ENCODE measurements at regions not wholly inside any gene's neighbourhood (a gene's known extent, or its start where the extent isn't known, plus 50 kb on each side); places are given as distances from the start of the nearest gene placed in this dataset.
"Not testable (repeated sequence)": the region's sequence is repeated elsewhere in the genome, so short reads cannot be mapped to it uniquely, and the experiment has no call there.

DNA sequence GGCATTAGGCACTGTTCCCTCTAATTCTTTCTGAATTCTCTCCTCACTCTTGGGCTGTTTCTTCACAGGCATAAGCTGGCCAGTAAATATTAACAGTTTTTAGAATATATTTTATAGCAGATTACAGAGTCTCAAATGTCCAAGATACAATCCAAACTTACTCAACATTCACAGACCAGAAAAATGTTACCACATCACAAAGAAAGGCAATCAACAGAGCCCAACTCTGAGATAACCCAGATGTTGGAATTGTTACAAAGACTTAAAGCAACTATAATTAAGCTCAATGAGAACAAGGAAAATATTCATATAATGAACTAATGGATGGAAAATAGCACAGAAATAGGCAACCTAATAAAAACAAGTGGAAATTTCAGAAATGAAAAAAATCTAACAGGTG is 401.1 kb upstream of the RGMB start:
- ATAC-seq (no peak), DNase-seq (no peak)
- Mint-ChIP-seq H3K4me1 (no peaks in the 10 kb centered on the region), H3K36me3 (ENCODE audit: low read depth) (no peaks in the 10 kb centered on the region), H3K4me3 (no peak overlapping the region), H3K27ac (no peak overlapping the region), H3K27me3 (no peaks in the 10 kb centered on the region)
- no peaks in the 10 kb centered on the region for H3K9me3 ChIP-seq (ENCODE audit: control insufficient read depth, low read length, poor library complexity, severe bottlenecking)

DNA sequence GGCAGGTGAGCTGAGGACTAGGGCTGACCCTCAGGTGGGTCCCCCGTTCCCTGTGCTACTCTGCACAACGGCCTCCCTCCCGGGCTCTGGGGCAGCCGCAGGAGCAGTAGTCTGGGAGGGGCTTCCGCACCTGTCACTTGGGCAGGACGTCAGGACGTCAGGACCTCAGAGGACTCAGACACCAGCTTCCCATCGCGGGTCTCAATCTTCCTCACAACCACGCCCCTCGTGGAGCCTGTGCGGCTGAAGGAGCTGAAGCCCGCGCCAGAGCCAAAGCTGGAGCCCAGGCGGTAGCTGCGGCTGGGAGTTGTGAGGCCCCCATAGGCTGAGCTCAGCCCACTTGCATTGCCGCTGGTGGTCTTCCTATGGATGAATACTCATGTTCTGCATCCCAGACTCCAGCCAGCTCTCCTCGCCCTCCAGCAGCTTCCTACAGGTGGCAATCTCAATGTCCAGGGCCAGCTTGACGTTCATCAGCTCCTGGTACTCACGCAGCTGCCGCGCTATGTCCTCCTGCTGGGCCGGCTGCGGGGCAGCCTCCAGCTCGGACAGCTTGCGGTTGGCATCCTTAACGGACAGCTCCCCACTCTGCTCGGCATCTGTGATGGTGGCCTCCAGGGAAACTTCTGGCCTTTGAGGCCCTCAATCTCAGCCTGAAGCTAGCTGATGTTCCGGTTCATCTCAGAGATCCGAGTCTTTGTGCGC is 381.4 kb upstream of the RGMB start:
- Mint-ChIP-seq H3K36me3 (ENCODE audit: low read depth) (no peaks in the 10 kb centered on the region), H3K27ac (no peak overlapping the region), H3K4me3 (no peak overlapping the region), H3K27me3 (peaks cover 4% of the 10 kb centered on the region), H3K4me1 (no peaks in the 10 kb centered on the region)
- no peaks in the 10 kb centered on the region for H3K9me3 ChIP-seq (ENCODE audit: control insufficient read depth, low read length, poor library complexity, severe bottlenecking)
- no peak for DNase-seq
- ATAC-seq = no peak

DNA sequence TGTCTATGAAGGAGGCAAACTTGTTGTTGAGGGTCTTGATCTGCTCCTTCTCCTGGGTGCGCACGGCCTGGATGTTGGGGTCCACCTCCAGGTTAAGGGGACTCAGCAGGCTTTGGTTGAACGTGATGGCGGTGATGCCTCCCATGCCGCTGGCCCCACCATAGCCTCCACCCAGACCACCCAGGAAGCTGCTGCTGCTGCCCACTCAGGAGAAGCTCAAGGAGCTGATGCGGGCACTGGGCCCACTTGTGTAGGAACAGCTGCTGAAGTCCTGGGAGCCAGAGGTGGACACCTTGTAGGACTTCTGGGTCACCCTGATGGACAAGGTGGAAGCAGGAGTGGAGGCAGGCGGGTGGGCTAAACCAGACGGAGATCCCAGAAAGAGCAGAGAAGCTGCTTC is 380.3 kb upstream of the RGMB start:
- H3K4me1 Mint-ChIP-seq; ATAC-seq; H3K27ac Mint-ChIP-seq; H3K36me3 Mint-ChIP-seq (ENCODE audit: low read depth); H3K27me3 Mint-ChIP-seq; DNase-seq; H3K4me3 Mint-ChIP-seq; H3K9me3 ChIP-seq (ENCODE audit: control insufficient read depth, low read length, poor library complexity, severe bottlenecking): not testable (repeated sequence)

DNA sequence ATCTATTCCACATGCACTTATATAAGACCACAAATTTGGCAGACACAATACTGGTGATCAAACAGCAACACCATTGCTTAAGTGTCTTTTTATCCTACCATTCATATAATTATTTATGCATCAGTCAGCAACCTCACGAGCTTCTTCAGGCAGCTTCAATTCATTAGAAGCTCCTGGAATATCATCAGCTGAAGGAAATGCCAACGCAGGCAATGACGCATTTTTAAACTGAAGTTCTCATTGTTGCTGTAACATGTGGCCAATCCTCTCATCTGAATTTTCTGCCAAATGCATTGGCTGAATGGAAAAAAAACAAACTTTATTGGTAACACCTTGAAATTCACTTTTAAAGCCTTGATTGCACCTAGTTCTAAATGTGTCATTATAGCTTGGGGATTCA is 376.4 kb upstream of the RGMB start:
- no peaks in the 10 kb centered on the region for H3K9me3 ChIP-seq (ENCODE audit: control insufficient read depth, low read length, poor library complexity, severe bottlenecking)
- H3K36me3 Mint-ChIP-seq (ENCODE audit: low read depth) = no peaks in the 10 kb centered on the region
- H3K27ac Mint-ChIP-seq = no peak overlapping the region
- H3K27me3 Mint-ChIP-seq = peaks cover 4% of the 10 kb centered on the region
- DNase-seq (no peak), ATAC-seq (no peak)
- no peaks in the 10 kb centered on the region for H3K4me1 Mint-ChIP-seq
- no peak overlapping the region for H3K4me3 Mint-ChIP-seq

DNA sequence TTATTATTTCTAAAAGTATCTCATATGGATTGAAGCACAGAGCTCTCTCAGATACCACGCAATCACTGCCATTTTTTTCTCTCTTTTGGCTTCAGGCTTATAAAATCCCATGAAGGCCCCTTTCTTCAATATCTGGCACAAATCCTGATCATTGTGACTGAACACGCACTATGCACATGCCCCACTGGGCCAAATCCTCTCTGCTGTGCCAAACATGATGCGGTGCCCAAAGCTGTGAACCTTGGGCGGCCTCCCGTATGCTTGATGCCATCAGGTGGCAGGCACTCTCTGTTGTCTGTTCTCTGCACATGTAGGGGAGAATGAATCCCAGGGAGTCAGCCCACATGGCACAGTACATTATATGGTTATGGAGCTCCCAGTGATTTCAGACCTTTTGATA is 375.0 kb upstream of the RGMB start:
- H3K27me3 Mint-ChIP-seq = no peaks in the 10 kb centered on the region
- H3K9me3 ChIP-seq (ENCODE audit: control insufficient read depth, low read length, poor library complexity, severe bottlenecking) = no peaks in the 10 kb centered on the region
- no peaks in the 10 kb centered on the region for H3K4me1 Mint-ChIP-seq
- H3K36me3 Mint-ChIP-seq (ENCODE audit: low read depth) = no peaks in the 10 kb centered on the region
- H3K27ac Mint-ChIP-seq = no peak overlapping the region
- DNase-seq (no peak), ATAC-seq (no peak)
- no peak overlapping the region for H3K4me3 Mint-ChIP-seq

DNA sequence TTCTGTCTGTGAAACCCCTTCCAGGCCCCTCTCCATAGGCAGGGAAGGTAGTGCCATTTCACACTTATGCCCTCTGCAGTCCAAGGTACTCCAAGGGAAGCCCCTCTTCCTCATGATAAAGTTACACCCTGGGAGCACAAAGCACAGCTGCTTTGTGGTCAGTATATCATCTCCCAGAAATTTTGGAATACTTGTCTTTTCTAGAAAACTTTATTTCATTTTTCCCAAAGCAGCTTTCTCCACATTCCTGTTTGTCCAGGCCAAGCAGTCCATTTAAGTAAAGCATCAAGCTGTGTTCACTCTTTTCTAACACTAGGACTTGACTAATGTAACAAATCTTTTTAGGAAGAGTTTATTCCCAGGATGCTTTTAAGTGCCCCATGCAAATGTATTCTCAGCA is 371.8 kb upstream of the RGMB start:
- no peaks in the 10 kb centered on the region for H3K4me1 Mint-ChIP-seq
- ATAC-seq = no peak

DNA sequence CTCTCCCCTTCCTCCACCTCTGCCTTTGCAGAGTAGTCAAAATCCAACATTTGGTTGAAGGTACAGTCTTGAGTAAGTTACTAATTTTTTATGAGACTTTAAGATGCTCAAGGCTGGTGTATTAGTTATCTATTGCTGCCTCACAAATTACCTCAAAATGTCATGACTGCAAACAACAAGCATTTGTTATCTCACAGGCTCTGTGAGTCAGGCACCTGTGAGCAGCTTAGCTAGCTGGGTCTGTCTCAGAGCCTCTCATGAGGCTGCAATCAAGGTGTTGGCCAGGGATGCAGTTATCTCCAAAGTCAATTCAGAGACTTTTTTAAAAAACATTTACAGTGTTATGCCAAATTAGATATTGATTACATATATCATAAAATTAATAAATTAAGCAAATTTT is 371.3 kb upstream of the RGMB start:
- no peaks in the 10 kb centered on the region for H3K9me3 ChIP-seq (ENCODE audit: control insufficient read depth, low read length, poor library complexity, severe bottlenecking)
- no peak for ATAC-seq
- no peaks in the 10 kb centered on the region for H3K36me3 Mint-ChIP-seq (ENCODE audit: low read depth)
- no peak for DNase-seq
- no peak overlapping the region for H3K4me3 Mint-ChIP-seq
- no peak overlapping the region for H3K27ac Mint-ChIP-seq
- no peaks in the 10 kb centered on the region for H3K4me1 Mint-ChIP-seq
- H3K27me3 Mint-ChIP-seq = no peaks in the 10 kb centered on the region

More for the DNA sequence above, 371.8 kb upstream of the RGMB start:
- Mint-ChIP-seq H3K27me3 (no peaks in the 10 kb centered on the region), H3K4me3 (no peak overlapping the region), H3K36me3 (ENCODE audit: low read depth) (no peaks in the 10 kb centered on the region), H3K27ac (no peak overlapping the region)
- H3K9me3 ChIP-seq (ENCODE audit: control insufficient read depth, low read length, poor library complexity, severe bottlenecking) = no peaks in the 10 kb centered on the region
- no peak for DNase-seq

DNA sequence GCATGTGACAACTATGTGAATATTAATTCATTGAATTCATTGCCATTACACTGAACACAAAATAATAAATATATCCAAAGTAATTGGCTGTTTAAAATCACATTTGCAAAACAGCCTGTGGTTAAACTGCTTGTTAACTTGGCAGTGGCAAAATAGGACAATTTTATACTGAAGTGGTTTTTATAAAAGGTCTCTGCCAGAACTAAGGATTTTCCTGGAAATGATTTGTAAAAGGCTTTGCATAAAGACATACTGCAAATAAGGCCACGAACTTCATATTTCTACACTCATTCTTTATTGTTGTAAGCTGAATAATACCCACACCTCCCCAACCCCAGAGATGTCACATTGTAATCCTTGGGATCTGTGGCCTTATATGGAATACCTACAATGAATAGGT is 370.3 kb upstream of the RGMB start:
- no peaks in the 10 kb centered on the region for H3K36me3 Mint-ChIP-seq (ENCODE audit: low read depth)
- H3K4me3 Mint-ChIP-seq = no peak overlapping the region
- H3K27ac Mint-ChIP-seq = no peak overlapping the region
- no peak for DNase-seq
- no peak for ATAC-seq
- H3K27me3 Mint-ChIP-seq = no peaks in the 10 kb centered on the region
- H3K4me1 Mint-ChIP-seq = no peaks in the 10 kb centered on the region
- no peaks in the 10 kb centered on the region for H3K9me3 ChIP-seq (ENCODE audit: control insufficient read depth, low read length, poor library complexity, severe bottlenecking)

DNA sequence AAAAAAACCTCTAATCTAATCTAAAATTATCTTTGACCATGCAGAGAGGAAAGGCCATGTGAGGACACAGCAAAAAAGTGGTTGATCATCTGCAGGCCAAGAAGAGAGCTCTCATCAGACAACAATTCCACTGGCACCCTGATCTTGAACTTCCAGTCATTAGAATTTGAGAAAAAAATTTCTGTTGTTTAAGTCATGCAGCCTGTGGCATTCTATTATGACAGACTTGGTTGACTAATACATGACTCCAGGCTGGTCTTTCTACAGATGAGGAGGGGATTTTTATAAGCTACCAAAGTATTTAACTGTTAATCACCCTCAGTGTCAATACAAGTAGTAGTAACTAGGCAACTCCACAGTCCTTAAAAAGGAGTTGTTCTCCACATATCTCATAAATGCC is 358.5 kb upstream of the RGMB start:
- DNase-seq (no peak), ATAC-seq (no peak)
- Mint-ChIP-seq H3K27me3 (peaks cover 15% of the 10 kb centered on the region), H3K4me3 (no peak overlapping the region), H3K27ac (no peak overlapping the region), H3K4me1 (peaks cover 2% of the 10 kb centered on the region), H3K36me3 (ENCODE audit: low read depth) (peaks cover 2% of the 10 kb centered on the region)
- no peaks in the 10 kb centered on the region for H3K9me3 ChIP-seq (ENCODE audit: control insufficient read depth, low read length, poor library complexity, severe bottlenecking)

DNA sequence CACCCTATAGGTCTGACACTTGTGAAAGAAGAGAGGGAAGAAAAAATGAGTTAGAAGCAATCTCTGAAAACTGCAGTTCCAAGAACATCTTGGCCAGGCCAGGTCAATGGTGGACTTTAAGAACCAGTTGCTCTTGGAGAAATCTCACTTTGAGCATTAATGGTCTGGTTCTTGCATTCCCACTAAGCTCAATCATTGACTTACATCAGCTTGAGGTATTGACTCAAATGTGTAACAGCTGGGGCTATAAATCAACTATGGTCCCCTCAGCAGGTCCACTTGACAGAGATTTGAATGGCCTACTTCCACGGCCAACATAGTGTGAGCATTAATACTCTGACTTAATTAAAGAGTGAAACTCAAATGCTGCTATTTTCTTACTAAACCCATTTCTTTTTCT is 357.8 kb upstream of the RGMB start:
- H3K27me3 Mint-ChIP-seq = peaks cover 15% of the 10 kb centered on the region
- H3K36me3 Mint-ChIP-seq (ENCODE audit: low read depth) = peaks cover 2% of the 10 kb centered on the region
- no peak overlapping the region for H3K4me3 Mint-ChIP-seq
- no peak overlapping the region for H3K27ac Mint-ChIP-seq
- H3K9me3 ChIP-seq (ENCODE audit: control insufficient read depth, low read length, poor library complexity, severe bottlenecking) = no peaks in the 10 kb centered on the region
- peaks cover 2% of the 10 kb centered on the region for H3K4me1 Mint-ChIP-seq
- no peak for ATAC-seq
- DNase-seq = no peak

DNA sequence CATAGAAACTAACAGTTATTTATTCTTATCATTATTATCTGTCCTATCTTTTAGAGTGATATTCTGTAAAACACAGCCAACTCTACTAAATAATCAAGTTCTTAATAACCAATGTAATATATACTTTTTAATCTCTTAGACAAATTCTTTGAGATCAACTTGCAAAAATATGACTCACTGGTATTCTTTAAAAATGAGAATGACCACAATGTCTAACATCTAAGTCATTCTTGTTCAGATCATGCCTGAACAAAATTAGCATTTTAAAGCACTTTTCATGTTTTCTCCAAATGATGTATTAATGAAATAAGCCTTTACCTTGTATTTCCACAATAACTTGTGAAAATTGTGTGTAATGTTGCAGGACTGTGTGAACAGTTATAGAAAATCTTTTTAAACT is 356.9 kb upstream of the RGMB start:
- ATAC-seq (no peak), DNase-seq (no peak)
- H3K27me3 Mint-ChIP-seq = peaks cover 15% of the 10 kb centered on the region
- H3K9me3 ChIP-seq (ENCODE audit: control insufficient read depth, low read length, poor library complexity, severe bottlenecking) = no peaks in the 10 kb centered on the region
- H3K27ac Mint-ChIP-seq = no peak overlapping the region
- no peak overlapping the region for H3K4me3 Mint-ChIP-seq
- H3K4me1 Mint-ChIP-seq = peaks cover 2% of the 10 kb centered on the region
- peaks cover 2% of the 10 kb centered on the region for H3K36me3 Mint-ChIP-seq (ENCODE audit: low read depth)

DNA sequence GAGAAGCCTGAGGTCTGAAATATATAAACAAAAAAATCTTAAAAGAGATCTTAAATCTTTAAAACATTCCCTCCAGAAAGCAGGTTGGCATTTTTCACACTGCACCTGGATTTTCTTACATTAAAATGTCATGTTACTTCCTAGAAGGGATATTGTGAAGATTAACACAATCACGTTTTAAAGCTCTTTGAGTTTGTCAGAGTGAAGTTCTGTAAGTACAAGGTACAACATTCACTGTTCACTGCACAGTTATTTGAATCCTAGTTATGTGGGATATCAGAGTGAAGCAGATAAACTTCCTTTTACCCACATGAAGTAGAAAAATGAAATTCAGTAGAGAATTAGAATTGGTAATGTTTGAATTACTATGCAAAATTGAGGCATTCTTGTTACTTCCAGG is 353.6 kb upstream of the RGMB start:
- peaks cover 21% of the 10 kb centered on the region for H3K27me3 Mint-ChIP-seq

DNA sequence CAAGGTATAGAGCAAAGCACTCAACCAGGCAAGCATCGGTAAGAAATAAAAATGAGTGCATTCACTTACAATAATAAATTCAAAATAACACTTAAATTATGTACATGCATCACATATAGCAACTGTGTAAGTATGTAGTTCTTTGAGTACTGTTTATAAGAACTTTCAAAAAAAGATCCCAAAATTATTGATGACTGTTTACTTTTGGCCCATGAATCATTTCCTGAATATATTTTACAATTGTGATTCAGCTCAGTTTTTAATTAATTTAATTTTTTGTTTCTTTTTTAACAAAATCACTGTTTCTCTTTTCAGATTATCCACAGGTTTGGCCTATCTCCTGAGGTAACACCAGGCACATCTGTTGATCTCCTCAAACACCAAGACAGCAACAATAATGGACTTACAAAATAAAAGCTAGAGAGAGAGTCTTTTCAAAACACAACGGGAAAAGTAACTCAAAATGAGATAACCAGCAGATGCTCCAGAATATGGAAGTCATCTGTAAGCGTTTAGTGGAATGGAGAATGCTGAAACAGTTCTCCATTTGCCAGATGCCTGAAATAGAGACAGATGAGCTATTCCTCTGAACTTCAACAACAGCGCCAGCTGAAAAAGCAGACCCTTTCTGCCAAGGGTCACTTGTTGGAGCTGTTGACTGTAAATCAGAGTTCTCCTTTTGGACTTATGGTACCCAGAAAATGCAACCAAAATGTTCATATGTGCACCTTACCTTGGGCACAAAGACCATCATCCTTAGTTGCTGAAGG is 348.6 kb upstream of the RGMB start:
- H3K9me3 ChIP-seq (ENCODE audit: control insufficient read depth, low read length, poor library complexity, severe bottlenecking) = no peaks in the 10 kb centered on the region
- DNase-seq (no peak), ATAC-seq (no peak)
- H3K36me3 Mint-ChIP-seq (ENCODE audit: low read depth) = no peaks in the 10 kb centered on the region
- no peak overlapping the region for H3K4me3 Mint-ChIP-seq
- H3K27me3 Mint-ChIP-seq = peaks cover 13% of the 10 kb centered on the region
- H3K27ac Mint-ChIP-seq = no peak overlapping the region
- H3K4me1 Mint-ChIP-seq = peaks cover 2% of the 10 kb centered on the region

More for the DNA sequence above, 353.6 kb upstream of the RGMB start:
- Mint-ChIP-seq H3K4me1 (no peaks in the 10 kb centered on the region), H3K36me3 (ENCODE audit: low read depth) (no peaks in the 10 kb centered on the region), H3K27ac (no peak overlapping the region), H3K4me3 (no peak overlapping the region)
- H3K9me3 ChIP-seq (ENCODE audit: control insufficient read depth, low read length, poor library complexity, severe bottlenecking) = no peaks in the 10 kb centered on the region
- ATAC-seq (no peak), DNase-seq (no peak)

DNA sequence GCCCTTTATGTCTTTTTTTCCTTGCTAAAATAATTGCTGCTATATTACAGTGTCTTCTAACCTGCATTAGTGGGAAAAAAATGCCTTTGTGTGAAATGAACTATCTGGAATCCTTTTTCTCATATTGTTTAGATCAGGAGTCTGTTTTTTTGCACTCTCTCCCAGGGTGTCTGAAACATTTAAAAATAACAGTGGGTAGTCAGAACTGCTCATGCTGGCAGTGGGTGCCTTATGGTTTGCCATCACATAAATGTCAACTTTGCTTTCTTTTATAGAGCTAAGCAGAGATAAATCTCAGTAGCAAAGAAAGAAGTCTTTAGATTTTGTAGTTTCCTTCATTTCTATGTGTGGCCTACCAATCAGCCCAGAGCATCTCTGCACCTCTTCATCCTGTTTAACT is 347.8 kb upstream of the RGMB start:
- Mint-ChIP-seq H3K27ac (no peak overlapping the region), H3K27me3 (peaks cover 13% of the 10 kb centered on the region), H3K4me3 (no peak overlapping the region), H3K36me3 (ENCODE audit: low read depth) (no peaks in the 10 kb centered on the region), H3K4me1 (peaks cover 2% of the 10 kb centered on the region)
- ATAC-seq (no peak), DNase-seq (no peak)
- H3K9me3 ChIP-seq (ENCODE audit: control insufficient read depth, low read length, poor library complexity, severe bottlenecking) = no peaks in the 10 kb centered on the region
